ENCODE measurements at regions not wholly inside any gene's neighbourhood (a gene's known extent, or its start where the extent isn't known, plus 50 kb on each side); places are given as distances from the start of the nearest gene placed in this dataset.
A peak's percentile ranks its signal among the peaks of the same experiment; 100 is the strongest.

DNA sequence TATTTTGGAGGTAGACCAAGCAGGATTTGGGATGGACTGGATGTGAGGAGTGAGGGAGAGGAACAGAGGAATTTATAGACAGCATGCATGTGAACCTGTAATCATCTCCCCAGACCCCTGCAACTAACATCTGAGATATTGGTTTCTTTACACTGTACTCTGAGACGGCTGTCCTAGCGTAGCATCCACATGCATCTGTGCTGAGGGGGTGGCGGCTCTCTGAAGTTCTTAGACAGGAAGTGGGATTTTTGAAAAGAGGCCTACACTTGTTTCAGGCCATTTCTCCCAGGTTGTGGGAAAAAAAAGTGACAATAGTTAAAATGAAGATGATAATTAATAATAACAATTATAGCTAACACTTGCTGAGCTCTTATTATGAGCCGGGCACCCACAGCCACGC, 150.2 kb upstream of the GATA6 start:
- Histone ChIP-seq H3K56ac (ENCODE audit: insufficient read length, low read depth, low read length) (no peak overlapping the region), H2BK20ac (ENCODE audit: low read depth, low read length, poor library complexity, severe bottlenecking) (peak overlapping the region; percentile 34), H3K9me3 (ENCODE audit: control insufficient read depth, low read depth, low read length) (no peaks in the 10 kb centered on the region), H3K4me2 (ENCODE audit: insufficient read depth, insufficient read length, low read length) (no peak overlapping the region), H2BK12ac (ENCODE audit: insufficient read length, low read depth, low read length) (no peak overlapping the region), H4K8ac (replicated peaks; ENCODE audit: insufficient read length, low read depth, low read length) (no peak overlapping the region), H3K9ac (ENCODE audit: extremely low read depth, insufficient read length, low read length) (no peak overlapping the region), H3T11ph (ENCODE audit: low read length) (no peak overlapping the region), H3K23me2 (ENCODE audit: insufficient read length, low read depth, low read length, poor library complexity, severe bottlenecking) (no peaks in the 10 kb centered on the region), H3K27me3 (ENCODE audit: insufficient read depth, low read length) (no peaks in the 10 kb centered on the region), H3K27ac (ENCODE audit: insufficient read length, low read depth, low read length) (no peak overlapping the region), H3K79me2 (ENCODE audit: insufficient read depth, low read length) (no peaks in the 10 kb centered on the region), H4K20me1 (ENCODE audit: control insufficient read depth, insufficient read depth, insufficient read length) (no peaks in the 10 kb centered on the region), H4K91ac (ENCODE audit: insufficient read length, low read depth, low read length) (no peak overlapping the region), H2AK5ac (ENCODE audit: insufficient read length, low read length) (no peak overlapping the region), H3K18ac (ENCODE audit: insufficient read length, low read depth, low read length) (no peak overlapping the region), H4K5ac (ENCODE audit: insufficient read length, low read depth, low read length) (no peak overlapping the region), H2AFZ (ENCODE audit: low read length) (no peak overlapping the region), H3K4ac (ENCODE audit: low read depth, low read length) (no peak overlapping the region), H3K23ac (ENCODE audit: insufficient read length, low read depth, low read length) (no peak overlapping the region), H2BK15ac (ENCODE audit: low read depth, low read length) (no peak overlapping the region), H3K4me1 (ENCODE audit: insufficient read depth, low read length) (no peaks in the 10 kb centered on the region), H2BK120ac (ENCODE audit: low read depth, low read length, poor library complexity, severe bottlenecking) (no peak overlapping the region), H3K79me1 (ENCODE audit: insufficient read depth, low read depth, low read length, poor library complexity, severe bottlenecking) (no peaks in the 10 kb centered on the region), H2BK5ac (ENCODE audit: insufficient read length, low read length) (no peak overlapping the region), H3K14ac (ENCODE audit: insufficient read depth, low read length) (no peak overlapping the region)
- no CpG with 5 or more reads among the region's 5 CpGs for WGBS (ENCODE audit: extremely low coverage, insufficient read length, low lambda C conversion rate)
- no peak overlapping the region for H3K4me3 Mint-ChIP-seq
- H3K9me3 Mint-ChIP-seq: peaks cover 0 to 5% of the 10 kb centered on the region in 2 experiments; a peak in 3 of 5 replicates
- peaks cover 0 to 1% (median 0%) of the 10 kb centered on the region in 3 experiments; a peak in 1 of 7 replicates for H3K36me3 Mint-ChIP-seq (ENCODE audit: insufficient read depth in 1 of 3, low read depth in 3 of 3)
- no peak for DNase-seq
- TF ChIP-seq, protein P1, sequence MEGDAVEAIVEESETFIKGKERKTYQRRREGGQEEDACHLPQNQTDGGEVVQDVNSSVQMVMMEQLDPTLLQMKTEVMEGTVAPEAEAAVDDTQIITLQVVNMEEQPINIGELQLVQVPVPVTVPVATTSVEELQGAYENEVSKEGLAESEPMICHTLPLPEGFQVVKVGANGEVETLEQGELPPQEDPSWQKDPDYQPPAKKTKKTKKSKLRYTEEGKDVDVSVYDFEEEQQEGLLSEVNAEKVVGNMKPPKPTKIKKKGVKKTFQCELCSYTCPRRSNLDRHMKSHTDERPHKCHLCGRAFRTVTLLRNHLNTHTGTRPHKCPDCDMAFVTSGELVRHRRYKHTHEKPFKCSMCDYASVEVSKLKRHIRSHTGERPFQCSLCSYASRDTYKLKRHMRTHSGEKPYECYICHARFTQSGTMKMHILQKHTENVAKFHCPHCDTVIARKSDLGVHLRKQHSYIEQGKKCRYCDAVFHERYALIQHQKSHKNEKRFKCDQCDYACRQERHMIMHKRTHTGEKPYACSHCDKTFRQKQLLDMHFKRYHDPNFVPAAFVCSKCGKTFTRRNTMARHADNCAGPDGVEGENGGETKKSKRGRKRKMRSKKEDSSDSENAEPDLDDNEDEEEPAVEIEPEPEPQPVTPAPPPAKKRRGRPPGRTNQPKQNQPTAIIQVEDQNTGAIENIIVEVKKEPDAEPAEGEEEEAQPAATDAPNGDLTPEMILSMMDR (conservative IDR thresholded peaks at IDR 0.05): no peak
- no peak overlapping the region for H3K27ac Mint-ChIP-seq
- peaks cover 5% of the 10 kb centered on the region for H3K27me3 Mint-ChIP-seq (ENCODE audit: low read depth)
- peaks cover 7 to 8% of the 10 kb centered on the region in 2 experiments for H3K4me1 Mint-ChIP-seq

Data from H9 (cell line).